NOMO-1 treated with DMSO at 0.1 percent for 48 hours (cell line): ENCODE measurements at regions not wholly inside any gene's neighbourhood (a gene's known extent, or its start where the extent isn't known, plus 50 kb on each side); places are given as distances from the start of the nearest gene placed in this dataset.
"Not testable (repeated sequence)": the region's sequence is repeated elsewhere in the genome, so short reads cannot be mapped to it uniquely, and the experiment has no call there.

Source experiments
- DNase-seq: peaks from one replicate; lab custom pipeline; 2025; ENCODE audit not compliant: unreplicated experiment; lab: John Stamatoyannopoulos, UW

DNA sequence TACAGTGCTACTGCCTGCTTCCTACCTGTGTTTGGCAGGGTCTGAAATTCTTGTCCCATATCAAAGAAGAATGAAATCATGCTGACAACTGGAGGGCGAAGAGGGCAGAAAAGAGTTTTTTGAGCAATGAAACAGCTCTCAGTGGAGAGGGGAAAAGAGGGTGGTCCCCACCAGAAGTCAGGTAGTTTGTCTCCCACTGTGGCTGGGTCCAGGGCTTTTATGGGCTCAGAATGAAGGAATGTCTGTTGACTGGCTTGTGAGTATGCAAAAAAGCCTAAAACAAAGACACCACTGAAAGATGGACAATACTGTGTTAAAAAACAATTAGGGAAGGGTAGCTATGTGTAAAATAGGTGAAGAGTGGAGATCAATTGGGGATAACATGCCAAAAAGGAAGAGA is 115.0 kb downstream of the ADAM29 start:
- no peak for DNase-seq

DNA sequence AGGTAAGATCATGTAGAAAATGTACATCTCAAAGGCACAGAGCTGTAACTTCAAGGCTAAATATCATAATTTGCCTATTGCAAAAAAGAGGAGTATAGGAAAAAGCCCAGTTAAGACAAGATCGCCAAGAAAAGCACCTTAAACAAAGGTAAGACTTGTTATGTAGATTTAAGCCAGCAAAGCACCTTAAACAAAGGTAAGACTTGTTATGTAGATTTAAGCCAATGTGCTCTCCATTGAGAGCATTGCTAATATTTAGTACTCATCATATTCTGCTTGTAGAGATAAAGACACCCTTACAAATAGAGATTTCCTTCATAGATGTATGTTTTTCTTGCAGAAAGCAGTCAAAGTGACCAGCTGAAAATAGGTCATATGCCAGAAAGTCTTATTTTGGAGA is 115.8 kb downstream of the ADAM29 start:
- no peak for DNase-seq

DNA sequence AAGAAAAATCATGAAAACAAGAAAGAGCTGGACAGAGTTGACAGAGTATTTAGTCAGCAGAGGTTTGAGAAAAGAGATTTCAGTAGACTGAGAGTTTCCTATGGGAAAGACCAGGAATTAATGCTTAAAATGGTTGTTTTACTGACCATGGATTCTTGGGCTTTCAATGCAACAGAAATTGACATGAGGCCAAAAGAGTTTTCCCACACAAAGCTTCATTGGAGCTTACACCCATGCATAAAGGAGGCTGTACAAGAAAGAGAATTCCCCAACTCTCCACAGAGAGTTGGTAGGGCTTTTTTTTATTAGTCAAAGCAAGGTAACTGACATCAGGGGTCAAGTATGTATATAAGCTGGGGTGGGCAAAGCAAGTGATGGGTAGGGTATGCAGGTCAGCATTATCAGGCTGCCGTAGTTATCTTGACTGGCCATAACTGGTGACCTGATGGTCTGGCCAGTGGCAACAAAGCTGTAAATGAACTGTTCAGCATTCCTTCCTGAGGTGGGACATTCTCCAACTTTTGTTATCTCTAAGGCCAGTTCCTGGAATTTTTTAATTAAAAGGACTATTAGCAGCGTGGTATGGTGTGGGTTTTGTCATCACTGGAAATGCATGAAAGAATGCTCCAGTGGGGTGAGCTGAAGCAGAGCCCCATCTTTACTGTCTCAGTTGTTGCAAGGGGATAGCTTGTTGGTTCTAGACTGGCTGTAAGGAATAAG is 117.0 kb downstream of the ADAM29 start:
- no peak for DNase-seq

DNA sequence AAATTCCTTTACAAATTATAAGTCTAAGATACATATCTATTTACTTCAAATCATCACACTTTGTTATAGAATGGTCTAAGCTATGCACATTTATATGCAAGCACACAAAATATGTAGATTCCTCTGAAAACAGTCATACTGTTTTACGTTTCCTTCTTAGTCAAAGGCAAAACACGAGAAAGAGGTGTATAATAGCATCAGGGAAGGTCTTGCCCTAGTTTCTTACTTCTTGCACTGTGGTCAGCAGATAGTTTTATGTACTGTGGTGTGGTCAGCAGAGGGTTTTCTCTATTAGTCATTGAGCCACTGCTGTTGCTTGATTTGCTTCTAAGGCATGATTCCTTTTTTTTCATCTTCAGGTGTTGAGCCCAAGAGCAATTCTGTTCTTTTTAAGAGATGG is 117.7 kb downstream of the ADAM29 start:
- DNase-seq = no peak

DNA sequence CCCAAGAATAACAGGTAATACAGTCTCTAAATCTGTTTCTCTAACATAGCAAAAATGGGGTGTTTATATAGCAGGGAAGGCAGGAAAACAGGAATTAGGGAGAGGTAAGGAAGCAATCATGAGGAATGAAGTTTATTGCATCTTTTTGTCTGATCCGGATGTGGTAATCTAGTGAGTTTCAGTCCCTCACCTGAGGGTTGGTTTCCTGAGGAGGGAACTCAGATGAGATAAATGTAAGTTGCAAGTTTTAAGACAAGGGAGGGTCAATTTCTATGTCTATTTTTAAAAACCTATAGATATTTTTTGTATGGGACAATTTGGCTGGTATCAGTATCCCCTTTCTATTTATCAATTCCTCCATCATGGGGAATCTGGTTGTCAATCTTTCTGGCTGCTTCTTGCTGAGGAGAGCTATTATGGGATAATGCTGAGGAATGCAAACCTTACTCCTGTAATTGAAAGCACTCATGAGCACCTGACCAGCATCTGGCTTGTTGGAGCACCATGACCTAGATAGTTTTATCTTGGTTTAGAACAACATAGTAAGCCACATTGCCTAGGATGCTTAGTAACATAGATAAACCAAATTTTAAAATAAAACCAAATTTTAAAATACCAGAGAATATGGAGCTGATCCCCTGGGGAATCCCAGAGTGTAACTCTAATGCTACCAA is 130.1 kb downstream of the ADAM29 start:
- no peak for DNase-seq

DNA sequence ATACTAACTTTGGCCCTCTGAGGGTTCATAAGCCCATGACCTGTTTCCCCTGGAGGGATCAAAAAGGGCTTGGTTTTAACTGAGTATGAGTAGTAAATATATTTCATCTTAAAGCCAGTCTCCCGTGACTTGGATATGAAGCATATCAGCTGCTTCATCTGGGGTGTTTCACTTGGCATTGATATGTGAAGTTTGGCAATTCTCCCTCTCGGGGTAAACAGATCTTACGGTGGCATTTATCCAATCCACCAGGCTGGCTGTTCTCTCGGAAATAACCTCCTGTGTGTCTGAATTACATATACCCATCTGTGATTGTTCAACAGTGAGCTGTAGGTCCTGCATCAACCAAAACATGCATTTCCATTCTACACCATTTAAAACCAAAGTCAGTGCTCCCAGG is 130.7 kb downstream of the ADAM29 start:
- no peak for DNase-seq

DNA sequence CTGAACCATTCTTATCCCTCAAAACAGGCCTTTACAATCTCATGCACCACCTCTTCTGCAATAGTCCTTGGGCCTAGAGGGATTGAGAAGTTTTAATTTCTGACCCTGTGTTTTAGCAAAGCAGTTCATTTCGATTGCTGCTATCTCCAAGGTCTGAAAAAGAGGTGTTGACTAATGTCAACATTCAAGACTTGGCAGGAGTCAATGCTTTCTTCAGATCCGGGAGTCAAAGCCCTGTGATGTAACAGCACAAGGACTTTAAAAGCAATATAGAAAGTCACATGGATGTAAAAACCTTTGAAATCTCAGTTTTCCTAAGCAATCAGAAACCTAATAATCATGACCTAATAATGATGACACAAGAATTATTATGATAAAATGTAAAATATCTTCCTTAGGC is 133.8 kb downstream of the ADAM29 start:
- no peak for DNase-seq

DNA sequence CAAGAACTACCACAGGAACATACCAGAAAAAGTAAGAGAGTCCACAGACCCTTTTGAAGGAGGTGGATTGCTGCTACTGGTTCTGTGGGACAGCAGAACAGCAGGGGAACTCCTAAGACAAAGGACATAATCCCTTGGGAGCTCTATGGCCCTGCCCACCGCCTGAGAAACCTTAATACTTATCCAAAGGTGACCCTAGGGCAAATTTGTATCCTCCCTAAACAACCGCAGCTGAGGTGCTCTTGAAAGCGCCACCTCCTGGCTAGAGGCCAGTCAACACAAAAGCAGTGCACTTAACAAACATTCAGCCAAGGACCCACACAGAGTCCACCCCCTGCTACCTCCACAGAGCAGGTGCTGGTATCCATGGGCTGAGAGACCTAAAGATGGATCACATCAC is 136.8 kb downstream of the ADAM29 start:
- DNase-seq = no peak

DNA sequence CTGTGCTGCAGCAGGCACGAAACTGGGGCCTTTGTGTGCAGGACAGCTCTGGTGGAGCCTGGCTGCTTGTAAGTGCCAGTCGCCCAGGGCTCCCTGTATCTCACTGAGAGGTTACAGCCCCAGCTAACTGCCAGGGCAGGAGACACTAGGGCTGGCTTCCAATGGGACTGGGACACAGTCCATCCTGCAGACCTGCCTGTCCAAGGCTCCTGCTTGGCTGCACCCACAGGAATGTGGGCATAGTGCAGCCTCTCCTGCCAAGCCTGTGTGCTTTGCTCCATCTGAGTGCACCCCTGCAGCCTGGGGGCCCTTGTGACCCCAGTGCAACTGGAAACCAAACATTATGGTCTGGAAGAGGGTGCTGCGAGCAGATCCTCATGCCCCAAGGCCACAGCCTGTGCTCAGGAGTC is 144.0 kb downstream of the ADAM29 start:
- no peak for DNase-seq

DNA sequence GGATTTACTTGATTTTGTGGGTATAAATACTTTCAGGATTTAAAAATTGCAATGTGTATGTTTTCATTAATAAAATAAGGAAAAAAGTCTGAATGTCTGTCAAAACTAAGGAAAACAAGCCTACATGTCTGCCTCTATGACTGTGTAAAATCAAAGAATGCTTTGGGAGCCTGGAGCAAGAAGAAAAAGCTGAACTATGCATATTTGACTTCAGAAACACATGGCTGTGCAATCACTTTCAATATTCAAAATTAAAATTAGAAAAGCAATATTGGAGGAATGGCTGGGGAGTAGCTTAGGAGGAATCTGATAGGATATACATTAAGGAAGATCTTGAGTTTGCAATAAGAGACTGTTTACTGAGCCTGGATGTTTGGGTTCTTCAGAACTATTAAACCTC is 147.1 kb downstream of the ADAM29 start:
- no peak for DNase-seq

DNA sequence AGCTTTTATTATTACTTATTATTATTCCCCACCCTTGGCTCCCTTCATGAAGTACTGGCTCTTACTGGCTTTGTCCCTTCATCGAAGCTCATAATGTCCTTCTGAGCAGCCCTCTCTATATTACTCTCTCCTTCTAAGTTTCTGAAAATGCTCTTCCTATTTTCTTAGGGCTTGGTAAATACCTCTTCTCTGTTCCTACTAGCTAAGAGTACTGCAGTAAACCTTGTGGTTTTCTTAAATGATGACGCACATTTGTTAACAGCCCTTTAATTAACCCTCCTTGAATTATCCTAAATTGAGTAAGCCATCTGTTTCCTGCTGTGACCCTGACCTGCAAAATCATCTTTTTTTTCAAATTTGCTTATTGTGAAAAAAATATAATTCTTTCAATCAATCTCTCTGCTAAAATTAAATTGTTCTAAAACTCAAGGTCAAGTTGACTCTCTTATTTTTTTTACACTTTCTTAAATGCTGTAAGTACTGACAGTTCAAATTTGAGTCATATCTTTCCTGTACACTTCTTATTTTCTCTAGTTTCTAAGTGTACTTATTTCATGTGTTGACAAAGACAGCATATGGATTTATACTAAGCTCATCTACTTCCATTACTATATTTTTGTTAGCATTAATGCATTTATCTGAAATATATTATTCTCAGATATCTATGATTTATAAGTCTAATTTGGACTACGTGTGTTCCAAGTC is 148.9 kb downstream of the ADAM29 start:
- peak; percentile 60 for DNase-seq

DNA sequence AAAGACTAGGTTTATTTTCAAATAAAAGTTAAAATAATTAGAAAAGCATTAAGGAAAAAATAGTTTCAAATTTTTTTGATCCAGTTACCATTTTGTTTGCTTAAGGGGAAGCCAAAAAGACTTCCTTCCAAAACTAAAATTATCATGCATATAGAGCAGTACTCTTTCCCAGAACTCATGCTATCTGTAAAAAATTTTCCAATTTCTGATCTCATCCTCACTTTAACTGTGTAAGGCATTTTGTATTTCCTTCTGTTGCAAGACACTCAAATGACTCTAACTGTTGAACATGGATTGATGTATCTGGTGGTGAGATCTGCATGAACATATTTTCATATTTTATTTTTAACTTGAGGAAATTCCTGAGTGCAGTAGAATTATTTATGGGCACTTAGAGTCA is 150.1 kb downstream of the ADAM29 start:
- DNase-seq = no peak

DNA sequence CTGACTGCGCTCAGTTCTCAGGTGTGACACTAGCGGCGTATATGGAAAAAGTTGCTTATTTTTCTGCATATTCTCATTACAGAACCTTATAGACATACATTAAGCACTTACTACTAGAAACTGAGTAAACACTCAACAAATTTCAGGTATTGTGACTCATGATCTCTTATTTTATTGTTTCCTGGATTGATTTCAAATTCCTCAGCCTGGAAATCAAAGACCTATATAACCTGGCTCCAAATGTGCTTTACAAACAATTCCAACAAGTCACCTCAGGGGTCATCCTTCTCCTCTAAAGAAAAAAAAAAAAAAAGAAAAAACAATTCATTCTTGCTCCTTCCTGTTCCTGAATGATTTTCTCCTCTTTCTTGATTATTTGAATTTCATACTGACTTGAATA is 152.3 kb downstream of the ADAM29 start:
- no peak for DNase-seq

DNA sequence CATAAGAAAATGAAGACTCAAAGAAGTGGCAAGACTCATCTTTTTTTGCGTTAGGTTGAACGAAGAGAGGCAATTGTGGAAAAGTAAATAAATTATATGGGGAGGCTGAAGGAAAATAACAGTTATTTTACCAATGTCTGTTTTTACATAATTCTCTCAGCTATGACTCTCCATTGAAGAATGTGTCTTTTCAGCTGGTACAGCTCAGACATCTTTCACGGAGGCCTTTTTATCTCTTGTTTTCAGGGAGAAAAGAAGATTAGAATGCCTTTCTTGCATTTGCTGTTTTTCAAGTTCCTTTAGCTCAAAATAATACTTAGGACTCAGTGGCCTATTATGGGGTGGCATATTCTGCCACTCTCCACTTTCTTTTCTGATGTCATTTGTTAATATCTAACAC is 153.0 kb downstream of the ADAM29 start:
- DNase-seq = no peak

DNA sequence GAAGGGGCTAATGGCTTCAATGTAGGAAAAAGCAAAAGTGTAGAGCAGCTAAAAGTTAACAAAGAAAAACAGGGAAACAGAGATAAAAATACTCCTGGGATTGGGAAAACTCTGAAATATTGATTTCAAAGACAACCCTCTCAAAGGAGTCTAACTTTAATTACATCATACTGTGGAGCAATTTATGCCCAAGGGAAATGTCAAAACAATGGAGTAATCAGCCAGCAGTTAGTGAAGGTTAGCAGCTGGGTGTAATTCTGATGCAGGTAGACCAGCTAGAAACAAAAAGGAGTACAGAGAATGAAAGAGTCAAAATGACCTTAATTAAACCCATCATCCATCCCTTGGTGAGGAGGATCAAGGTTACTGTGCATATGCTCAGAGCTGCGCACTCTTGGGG is 169.0 kb downstream of the ADAM29 start:
- no peak for DNase-seq

DNA sequence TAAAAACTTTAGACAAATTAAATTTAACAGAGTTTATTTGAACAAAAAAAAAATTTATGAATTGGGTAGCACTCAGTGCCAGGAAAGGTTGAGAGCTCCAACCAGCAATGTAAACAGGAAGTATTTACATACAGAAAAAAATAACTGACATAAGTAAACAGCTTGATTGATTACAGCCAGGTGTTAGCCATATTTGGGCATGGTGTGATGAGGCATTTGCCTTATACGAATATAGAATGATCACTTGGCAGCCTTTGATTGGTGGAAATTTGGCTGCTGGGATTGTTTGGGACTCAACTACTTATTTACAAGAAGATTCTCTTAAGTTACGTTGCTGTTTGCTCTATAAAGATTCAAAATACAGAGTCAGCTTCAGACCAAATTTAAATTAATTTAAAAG is 172.0 kb downstream of the ADAM29 start:
- DNase-seq = no peak

DNA sequence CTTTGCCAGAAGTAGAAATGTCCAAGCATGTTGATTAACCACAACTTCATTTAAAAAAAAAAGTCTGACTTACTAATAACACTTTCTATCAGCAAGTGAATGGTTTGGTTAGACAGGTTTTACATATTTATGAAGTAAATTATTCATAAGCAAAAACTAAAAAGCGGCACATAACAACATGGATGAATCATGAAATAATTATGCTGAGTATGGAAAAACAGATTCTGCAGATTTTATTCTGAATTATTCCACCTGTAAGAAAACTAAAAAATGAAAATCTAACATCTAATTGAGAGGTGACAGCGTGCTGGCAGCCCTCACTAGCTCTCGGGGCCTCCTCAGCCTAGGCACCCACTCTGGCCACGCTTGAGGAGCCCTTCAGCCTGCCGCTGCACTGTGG is 173.5 kb downstream of the ADAM29 start:
- DNase-seq = no peak

DNA sequence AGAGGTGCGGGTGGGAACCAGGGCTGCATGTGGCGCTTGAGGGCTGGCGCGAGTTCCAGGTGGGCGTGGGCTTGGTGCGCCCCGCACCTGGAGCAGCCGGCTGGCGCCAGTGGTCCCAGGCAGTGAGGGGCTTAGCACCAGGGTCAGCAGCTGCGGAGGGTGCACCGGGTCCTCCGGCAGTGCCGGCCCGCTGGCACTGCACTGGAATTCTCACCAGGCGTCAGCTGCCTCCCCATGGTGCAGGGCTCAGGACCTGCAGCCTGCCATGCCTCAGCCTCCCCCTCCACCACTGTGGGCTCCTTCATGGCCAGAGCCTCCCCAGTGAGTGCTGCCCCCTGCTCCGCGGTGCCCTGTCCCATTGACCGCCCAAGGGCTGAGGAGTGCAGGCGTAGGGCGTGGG is 174.0 kb downstream of the ADAM29 start:
- no peak for DNase-seq

DNA sequence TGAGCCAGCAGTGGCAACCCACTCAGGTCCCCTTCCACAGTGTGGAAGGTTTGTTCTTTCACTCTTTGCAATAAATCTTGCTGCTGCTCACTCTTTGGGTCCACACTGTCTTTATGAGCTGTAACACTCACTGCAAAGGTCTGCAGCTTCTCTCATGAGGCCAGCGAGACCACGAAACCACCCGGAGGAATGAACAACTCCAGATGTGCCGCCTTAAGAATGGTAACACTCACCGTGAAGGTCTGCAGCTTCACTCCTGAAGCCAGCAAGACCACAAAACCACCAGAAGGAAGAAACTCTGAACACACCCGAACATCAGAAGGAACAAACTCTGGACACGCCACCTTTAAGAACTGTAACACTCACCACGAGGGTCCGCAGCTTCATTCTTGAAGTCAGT is 174.9 kb downstream of the ADAM29 start:
- not testable (repeated sequence) for DNase-seq

DNA sequence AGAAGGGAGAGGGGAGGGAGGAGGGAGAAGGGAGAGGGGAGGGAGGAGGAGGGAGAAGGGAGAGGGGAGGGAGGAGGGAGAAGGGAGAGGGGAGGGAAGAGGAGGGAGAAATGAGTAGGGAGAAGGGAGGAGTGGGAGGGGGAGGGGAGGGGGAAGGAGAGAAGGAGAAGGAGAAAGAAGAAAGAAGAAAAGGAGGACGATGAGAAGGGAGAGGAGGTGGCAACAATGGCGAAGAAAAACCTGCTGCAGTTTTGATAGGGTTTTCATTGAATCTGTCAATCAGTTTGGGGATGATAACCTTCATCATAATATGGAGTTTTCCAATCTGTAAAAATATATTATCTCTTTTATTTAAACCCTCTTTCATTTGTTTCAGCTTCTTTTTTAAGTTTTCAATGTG is 185.2 kb downstream of the ADAM29 start:
- no peak for DNase-seq

DNA sequence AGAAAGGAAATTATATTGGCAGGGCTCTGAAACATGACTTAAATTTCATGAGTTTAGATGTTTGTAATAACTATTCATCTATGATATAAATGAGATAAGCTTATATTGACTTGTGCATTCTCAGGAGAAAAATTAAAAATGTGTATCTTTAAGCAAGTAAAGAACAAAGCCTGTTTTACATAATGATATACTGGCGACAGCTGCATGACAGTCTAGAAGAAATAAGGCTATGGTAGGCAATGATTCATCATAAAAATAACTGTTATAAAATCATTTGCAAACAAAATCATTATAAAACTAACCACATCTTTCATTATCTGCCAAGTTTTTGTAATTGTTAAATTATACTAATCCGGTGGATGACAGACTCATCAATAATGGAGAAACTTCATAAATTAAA is 188.1 kb downstream of the ADAM29 start:
- DNase-seq = no peak

DNA sequence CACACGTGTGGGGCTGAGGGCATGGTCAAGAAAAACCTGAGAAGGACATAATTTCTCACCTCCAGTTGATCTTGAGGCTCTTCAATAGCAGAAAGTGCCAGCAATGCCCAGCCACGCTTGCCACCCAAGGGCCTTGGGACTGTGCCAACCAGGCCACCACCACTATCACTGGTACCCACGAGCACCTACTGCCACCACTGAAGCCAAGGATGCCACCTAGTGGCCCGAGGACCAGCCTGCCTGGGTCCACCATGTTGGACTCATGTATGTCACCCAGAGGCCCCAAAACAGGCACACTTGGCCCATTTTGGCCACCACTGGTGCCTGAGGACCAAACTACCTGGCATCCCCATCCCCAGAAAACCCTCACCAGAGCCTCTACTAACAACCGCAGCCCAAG is 191.8 kb downstream of the ADAM29 start:
- DNase-seq = no peak
